ENCODE measurements at regions not wholly inside any gene's neighbourhood (a gene's known extent, or its start where the extent isn't known, plus 50 kb on each side); places are given as distances from the start of the nearest gene placed in this dataset.

- no peak for TF ChIP-seq POLR2A (IDR thresholded peaks at IDR 0.05)
- no peaks in the 10 kb centered on the region for H3K36me3 ChIP-seq
- no peaks in the 10 kb centered on the region for H3K9me3 ChIP-seq
- DNase-seq (ENCODE audit: low spot score in 2 of 2): no peak
- H3K4me3 ChIP-seq: no peak overlapping the region
- H3K27me3 ChIP-seq: no peaks in the 10 kb centered on the region
- H3K27ac ChIP-seq: no peak overlapping the region
- WGBS: 57% methylated on average over 3 of the region's 3 CpGs
- no peaks in the 10 kb centered on the region for H3K4me1 ChIP-seq
These were observed 485.0 kb downstream of the PRKD1 start for GRCh38 chr14:29442696-29443095.

DNA sequence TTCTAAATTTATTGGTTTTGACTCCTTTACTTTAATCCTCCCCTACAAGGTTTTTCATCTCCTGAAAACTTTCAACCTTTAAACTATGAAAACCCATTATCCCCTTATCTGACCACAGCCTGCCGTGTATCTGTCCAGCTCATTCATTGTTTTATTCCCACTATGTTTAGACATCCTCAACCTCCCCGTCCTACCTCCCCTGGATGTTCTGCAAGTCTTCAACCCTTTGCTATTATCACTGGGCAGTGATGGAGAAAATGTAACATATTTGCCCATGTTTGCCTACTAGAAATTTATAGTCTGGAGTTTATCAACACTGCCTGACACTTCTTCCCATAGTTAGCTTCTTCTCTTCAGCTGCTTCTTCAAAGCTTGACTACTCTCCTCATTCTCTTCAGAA is 483.4 kb downstream of the PRKD1 start:
- Histone ChIP-seq H3K36me3 (no peaks in the 10 kb centered on the region), H3K27me3 (no peaks in the 10 kb centered on the region), H3K4me3 (no peak overlapping the region), H3K27ac (no peak overlapping the region), H3K9me3 (no peaks in the 10 kb centered on the region), H3K4me1 (no peaks in the 10 kb centered on the region)
- WGBS: 69% methylated on average over 2 of the region's 2 CpGs
- DNase-seq (ENCODE audit: low spot score in 2 of 2): no peak
- TF ChIP-seq CTCF (IDR thresholded peaks at IDR 0.05): no peak
- TF ChIP-seq POLR2A (IDR thresholded peaks at IDR 0.05): no peak
- TF ChIP-seq EP300 (IDR thresholded peaks at IDR 0.05): no peak
- no peak for TF ChIP-seq POLR2AphosphoS5 (IDR thresholded peaks at IDR 0.05)

- Histone ChIP-seq H3K4me3 (no peak overlapping the region), H3K4me1 (no peaks in the 10 kb centered on the region), H3K27me3 (no peaks in the 10 kb centered on the region), H3K36me3 (no peaks in the 10 kb centered on the region), H3K27ac (no peak overlapping the region), H3K9me3 (no peaks in the 10 kb centered on the region)
- DNase-seq (ENCODE audit: low spot score in 2 of 2): no peak
- WGBS: 94% methylated on average over 1 of the region's 1 CpG
- TF ChIP-seq CTCF (IDR thresholded peaks at IDR 0.05): no peak
- TF ChIP-seq EP300 (IDR thresholded peaks at IDR 0.05): no peak
- no peak for TF ChIP-seq POLR2AphosphoS5 (IDR thresholded peaks at IDR 0.05)
- no peak for TF ChIP-seq POLR2A (IDR thresholded peaks at IDR 0.05)
These were observed 482.8 kb downstream of the PRKD1 start for GRCh38 chr14:29444805-29445204.

GRCh38 chr14:29446971-29447370 is 480.7 kb downstream of the PRKD1 start:
- 87% methylated on average over 5 of the region's 5 CpGs for WGBS
- Histone ChIP-seq H3K27ac (no peak overlapping the region), H3K36me3 (no peaks in the 10 kb centered on the region), H3K4me3 (no peak overlapping the region), H3K27me3 (no peaks in the 10 kb centered on the region), H3K4me1 (no peaks in the 10 kb centered on the region), H3K9me3 (no peaks in the 10 kb centered on the region)
- no peak for DNase-seq (ENCODE audit: low spot score in 2 of 2)
- TF ChIP-seq CTCF (IDR thresholded peaks at IDR 0.05): no peak
- no peak for TF ChIP-seq EP300 (IDR thresholded peaks at IDR 0.05)
- TF ChIP-seq POLR2AphosphoS5 (IDR thresholded peaks at IDR 0.05): no peak
- TF ChIP-seq POLR2A (IDR thresholded peaks at IDR 0.05): no peak

DNA sequence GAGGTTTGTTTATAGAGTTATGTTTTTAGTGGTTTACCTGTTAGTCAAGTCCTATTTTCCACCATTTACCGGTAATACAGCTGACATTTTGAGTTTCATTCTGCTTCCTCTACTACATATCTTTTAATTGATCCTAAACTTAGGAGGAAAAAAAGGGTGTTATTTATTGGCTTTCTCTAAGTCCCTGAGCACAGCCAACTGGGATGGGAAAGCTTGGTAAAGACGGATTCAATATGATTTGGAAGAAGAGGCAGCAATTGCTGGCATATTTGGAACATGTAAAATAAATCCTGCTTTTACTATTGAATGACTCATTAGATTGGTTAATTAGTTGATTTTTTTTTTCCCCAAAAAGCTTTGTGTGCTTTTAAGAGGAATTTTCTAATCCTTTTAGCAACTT is 475.7 kb downstream of the PRKD1 start:
- DNase-seq (ENCODE audit: low spot score in 2 of 2): no peak
- H3K27ac ChIP-seq: no peak overlapping the region
- H3K4me1 ChIP-seq: no peaks in the 10 kb centered on the region
- H3K27me3 ChIP-seq: no peaks in the 10 kb centered on the region
- H3K36me3 ChIP-seq: no peaks in the 10 kb centered on the region
- H3K4me3 ChIP-seq: no peak overlapping the region
- WGBS: 58% methylated on average over 2 of the region's 2 CpGs
- no peaks in the 10 kb centered on the region for H3K9me3 ChIP-seq
- TF ChIP-seq CTCF (IDR thresholded peaks at IDR 0.05) (no peak), POLR2AphosphoS5 (IDR thresholded peaks at IDR 0.05) (no peak), EP300 (IDR thresholded peaks at IDR 0.05) (no peak), POLR2A (IDR thresholded peaks at IDR 0.05) (no peak)

DNA sequence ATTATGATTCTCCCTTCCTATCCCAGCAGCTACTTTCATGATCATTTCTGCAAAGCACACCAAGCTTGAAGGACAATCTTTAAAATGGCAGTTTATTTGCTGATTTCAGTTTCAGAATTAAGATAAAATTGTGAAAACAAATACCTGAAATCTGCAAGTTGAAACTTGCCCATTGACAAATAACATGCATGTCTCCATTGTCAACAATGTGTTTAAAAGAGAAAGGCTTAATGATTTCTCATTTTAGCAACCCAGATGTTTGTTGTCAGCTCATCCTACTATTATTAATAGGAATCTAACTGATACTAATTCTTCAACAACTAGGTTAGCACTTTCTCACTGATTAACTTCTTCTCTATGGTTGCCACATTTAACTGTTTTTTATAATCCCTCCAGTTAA is 474.6 kb downstream of the PRKD1 start:
- Histone ChIP-seq H3K4me1 (no peaks in the 10 kb centered on the region), H3K4me3 (no peak overlapping the region), H3K27ac (no peak overlapping the region), H3K36me3 (no peaks in the 10 kb centered on the region), H3K9me3 (no peaks in the 10 kb centered on the region), H3K27me3 (no peaks in the 10 kb centered on the region)
- DNase-seq (ENCODE audit: low spot score in 2 of 2): no peak
- TF ChIP-seq EP300 (IDR thresholded peaks at IDR 0.05) (no peak), POLR2AphosphoS5 (IDR thresholded peaks at IDR 0.05) (no peak), CTCF (IDR thresholded peaks at IDR 0.05) (no peak), POLR2A (IDR thresholded peaks at IDR 0.05) (no peak)

Measured in suprapubic skin (tissue), 4 donors.